Keratinocyte (primary cell): ENCODE measurements at regions not wholly inside any gene's neighbourhood (a gene's known extent, or its start where the extent isn't known, plus 50 kb on each side); places are given as distances from the start of the nearest gene placed in this dataset.

Experiments
- EZH2 ChIP-seq: IDR thresholded peaks from one replicate; pipeline ENCODE4 v1.6.1; 2012; ENCODE audit warnings: inconsistent platforms, mild to moderate bottlenecking, low read length, moderate library complexity
- TF ChIP-seq, protein P1 (sequence below), 3 experiments: IDR thresholded peaks in 1 of 3; conservative IDR thresholded peaks in 1 of 3; optimal IDR thresholded peaks in 1 of 3; 2 replicates in 2 of 3; 3 replicates in 1 of 3; pipeline versions ENCODE3 to v1.5.1; 2011; ENCODE audit warnings: low read length in 3 of 3, mild to moderate bottlenecking in 3 of 3, moderate library complexity in 2 of 3, control low read depth in 1 of 3, inconsistent platforms in 1 of 3; ENCODE audit not compliant: insufficient read depth in 2 of 3; ENCODE audit errors: extremely low read depth in 1 of 3

DNA sequence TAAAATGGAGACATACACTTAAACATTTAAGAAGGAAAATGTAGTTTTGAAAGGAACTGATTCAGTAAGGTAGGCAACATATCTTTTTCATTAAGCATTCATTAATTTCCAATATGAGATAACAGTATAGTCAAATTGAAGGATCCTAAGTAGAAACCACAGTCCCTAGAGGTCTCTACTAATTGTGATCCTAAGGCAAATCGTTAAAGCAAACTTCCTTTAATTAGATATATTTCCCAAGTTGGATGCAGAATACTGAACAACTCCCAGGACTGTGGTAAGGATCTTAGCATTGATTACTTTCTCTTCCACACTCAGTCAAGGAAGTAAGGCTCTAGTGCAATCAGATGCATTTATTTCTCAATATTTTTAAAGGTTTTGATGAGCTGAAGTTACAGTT lies 604.1 kb upstream of the GJE1 start:
- TF ChIP-seq, protein P1, sequence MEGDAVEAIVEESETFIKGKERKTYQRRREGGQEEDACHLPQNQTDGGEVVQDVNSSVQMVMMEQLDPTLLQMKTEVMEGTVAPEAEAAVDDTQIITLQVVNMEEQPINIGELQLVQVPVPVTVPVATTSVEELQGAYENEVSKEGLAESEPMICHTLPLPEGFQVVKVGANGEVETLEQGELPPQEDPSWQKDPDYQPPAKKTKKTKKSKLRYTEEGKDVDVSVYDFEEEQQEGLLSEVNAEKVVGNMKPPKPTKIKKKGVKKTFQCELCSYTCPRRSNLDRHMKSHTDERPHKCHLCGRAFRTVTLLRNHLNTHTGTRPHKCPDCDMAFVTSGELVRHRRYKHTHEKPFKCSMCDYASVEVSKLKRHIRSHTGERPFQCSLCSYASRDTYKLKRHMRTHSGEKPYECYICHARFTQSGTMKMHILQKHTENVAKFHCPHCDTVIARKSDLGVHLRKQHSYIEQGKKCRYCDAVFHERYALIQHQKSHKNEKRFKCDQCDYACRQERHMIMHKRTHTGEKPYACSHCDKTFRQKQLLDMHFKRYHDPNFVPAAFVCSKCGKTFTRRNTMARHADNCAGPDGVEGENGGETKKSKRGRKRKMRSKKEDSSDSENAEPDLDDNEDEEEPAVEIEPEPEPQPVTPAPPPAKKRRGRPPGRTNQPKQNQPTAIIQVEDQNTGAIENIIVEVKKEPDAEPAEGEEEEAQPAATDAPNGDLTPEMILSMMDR (optimal IDR thresholded peaks at IDR 0.05 in 1 of 3, IDR thresholded peaks at IDR 0.05 in 1 of 3, conservative IDR thresholded peaks at IDR 0.05 in 1 of 3; ENCODE audit: extremely low read depth in 1 of 3, insufficient read depth in 2 of 3, low read length in 3 of 3): no peak
- TF ChIP-seq EZH2: no peak
